Bronchial epithelial cell (primary cell): ENCODE measurements at regions not wholly inside any gene's neighbourhood (a gene's known extent, or its start where the extent isn't known, plus 50 kb on each side); places are given as distances from the start of the nearest gene placed in this dataset.
A peak's percentile ranks its signal among the peaks of the same experiment; 100 is the strongest.

ENCODE experiments used
- DNase-seq: peaks from one replicate; pipeline ENCODE4 v3.0.0-alpha.2; 2010; ENCODE audit warnings: low read depth
- FAIRE-seq: peaks from 2 replicates; lab custom pipeline; 2011; peaks lifted over from hg19 to GRCh38; lab: Jason Lieb, UNC
- H3K27me3 ChIP-seq: 2 replicates; pipeline ENCODE4 v1.5.1; 2011; ENCODE audit warnings: low read length; ENCODE audit not compliant: control insufficient read depth, insufficient read depth
- H3K36me3 ChIP-seq: 2 replicates; pipeline ENCODE4 v1.5.1; 2011; ENCODE audit warnings: low read length; ENCODE audit not compliant: control insufficient read depth, insufficient read depth
- H3K4me3 ChIP-seq: 2 replicates; pipeline ENCODE4 v1.5.1; 2011; ENCODE audit warnings: mild to moderate bottlenecking, low read depth, low read length, control low read depth
- CTCF ChIP-seq: IDR thresholded peaks from 2 replicates; pipeline ENCODE4 v1.5.1; 2011; ENCODE audit warnings: mild to moderate bottlenecking, moderate library complexity, low read length, control low read depth, inconsistent platforms; ENCODE audit not compliant: insufficient read depth, severe bottlenecking

- no peak for TF ChIP-seq CTCF
- no peak for FAIRE-seq
- peak; percentile 74 for DNase-seq
- H3K36me3 ChIP-seq = no peaks in the 10 kb centered on the region
- no peak overlapping the region for H3K4me3 ChIP-seq
- no peaks in the 10 kb centered on the region for H3K27me3 ChIP-seq
Measured at GRCh38 chr2:41710944-41711343, 336.9 kb upstream of the PKDCC start.

- TF ChIP-seq CTCF = no peak
- no peak overlapping the region for H3K4me3 ChIP-seq
- FAIRE-seq (no peak), DNase-seq (no peak)
- H3K36me3 ChIP-seq = no peaks in the 10 kb centered on the region
- no peaks in the 10 kb centered on the region for H3K27me3 ChIP-seq
Measured at GRCh38 chr2:41711736-41712135, 336.1 kb upstream of the PKDCC start.

- no peak overlapping the region for H3K4me3 ChIP-seq
- no peaks in the 10 kb centered on the region for H3K27me3 ChIP-seq
- DNase-seq = no peak
- FAIRE-seq = no peak
- H3K36me3 ChIP-seq = no peaks in the 10 kb centered on the region
- no peak for TF ChIP-seq CTCF
Measured at GRCh38 chr2:41716497-41716896, 331.3 kb upstream of the PKDCC start.

GRCh38 chr2:41717839-41718238, 330.0 kb upstream of the PKDCC start:
- H3K36me3 ChIP-seq = no peaks in the 10 kb centered on the region
- FAIRE-seq (peak; percentile 60), DNase-seq (peak; percentile 97)
- no peak overlapping the region for H3K4me3 ChIP-seq
- H3K27me3 ChIP-seq = no peaks in the 10 kb centered on the region
- TF ChIP-seq CTCF = no peak

- TF ChIP-seq CTCF = no peak
- FAIRE-seq (no peak), DNase-seq (no peak)
- no peaks in the 10 kb centered on the region for H3K36me3 ChIP-seq
- H3K27me3 ChIP-seq = no peaks in the 10 kb centered on the region
- no peak overlapping the region for H3K4me3 ChIP-seq
Measured at GRCh38 chr2:41718705-41719104, 329.1 kb upstream of the PKDCC start.

- Histone ChIP-seq H3K36me3 (no peaks in the 10 kb centered on the region), H3K27me3 (no peaks in the 10 kb centered on the region), H3K4me3 (no peak overlapping the region)
- FAIRE-seq (no peak), DNase-seq (no peak)
- TF ChIP-seq CTCF = no peak
Measured at GRCh38 chr2:41719756-41720155, 328.1 kb upstream of the PKDCC start.
